GM08714 (cell line): ENCODE measurements at regions not wholly inside any gene's neighbourhood (a gene's known extent, or its start where the extent isn't known, plus 50 kb on each side); places are given as distances from the start of the nearest gene placed in this dataset.

Experiments
- H3K4me3 ChIP-seq: fragments of 200-500 bp; sonication (Bioruptor generic); 2 replicates; pipeline ENCODE4 v1.5.1; 2014; ENCODE audit warnings: mild to moderate bottlenecking, low read length, inconsistent platforms
- ZNF274 ChIP-seq: IDR thresholded peaks from 2 replicates; pipeline ENCODE4 v1.6.1; 2012; ENCODE audit warnings: mild to moderate bottlenecking, low read depth, low read length

DNA sequence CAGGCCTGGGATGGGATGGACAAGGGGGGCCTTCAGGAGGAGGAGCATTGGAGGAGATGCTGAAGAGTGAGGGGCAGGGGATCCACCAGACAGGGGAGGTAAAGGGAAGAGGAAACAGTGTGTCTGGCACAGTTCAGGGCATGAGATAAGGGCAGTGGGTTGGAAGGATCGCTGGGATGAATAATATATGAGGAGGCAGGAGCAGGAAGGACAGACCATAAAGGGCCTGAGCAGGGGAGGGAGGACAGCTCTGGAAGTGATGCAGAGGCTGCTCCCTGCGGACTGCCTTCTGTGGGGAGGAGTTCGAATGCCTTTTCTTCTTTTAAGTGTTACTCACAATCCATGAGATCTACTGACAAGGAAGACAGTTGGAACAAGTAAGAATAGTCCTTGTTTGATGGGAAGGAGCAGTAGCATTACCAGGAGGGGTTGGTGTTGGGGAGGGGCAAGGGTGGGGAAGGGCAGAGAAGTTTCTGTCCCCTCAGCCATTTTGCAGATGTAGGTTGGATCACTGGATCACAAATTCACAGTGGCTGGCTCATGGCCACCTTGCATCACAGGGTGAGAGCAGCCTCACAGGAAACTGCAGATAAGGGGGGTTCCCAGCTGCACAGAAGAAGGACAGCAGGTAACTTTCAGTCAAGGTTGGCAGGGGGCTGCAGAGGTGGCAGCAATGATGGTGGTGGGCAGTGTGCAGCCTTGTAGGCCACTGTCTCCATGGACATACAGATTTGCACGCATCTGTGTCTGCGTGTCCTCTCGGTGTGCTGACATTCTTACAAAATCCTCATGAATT lies 91.9 kb upstream of the SNRPN start:
- no peak overlapping the region for H3K4me3 ChIP-seq
- TF ChIP-seq ZNF274, result no peak

DNA sequence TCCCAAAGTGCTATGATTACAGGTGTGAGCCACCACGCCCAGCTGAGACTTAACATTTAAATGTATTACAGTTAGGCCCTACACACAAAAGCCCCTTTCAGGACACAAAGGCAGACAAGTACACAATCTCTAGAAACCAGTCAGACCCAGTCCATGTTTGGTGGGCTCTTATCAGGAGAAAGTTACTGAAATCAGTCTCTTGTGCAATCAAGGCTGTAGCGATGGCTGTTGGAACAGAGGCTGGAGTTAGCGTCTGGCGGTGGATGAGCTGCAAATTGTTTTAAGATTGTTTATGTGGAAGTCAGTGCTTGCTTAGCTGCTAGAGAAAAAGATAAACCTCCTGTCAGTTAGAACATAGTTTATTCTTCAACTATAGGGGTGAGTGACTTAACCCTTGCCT lies 89.5 kb upstream of the SNRPN start:
- no peak overlapping the region for H3K4me3 ChIP-seq
- TF ChIP-seq ZNF274, result no peak

DNA sequence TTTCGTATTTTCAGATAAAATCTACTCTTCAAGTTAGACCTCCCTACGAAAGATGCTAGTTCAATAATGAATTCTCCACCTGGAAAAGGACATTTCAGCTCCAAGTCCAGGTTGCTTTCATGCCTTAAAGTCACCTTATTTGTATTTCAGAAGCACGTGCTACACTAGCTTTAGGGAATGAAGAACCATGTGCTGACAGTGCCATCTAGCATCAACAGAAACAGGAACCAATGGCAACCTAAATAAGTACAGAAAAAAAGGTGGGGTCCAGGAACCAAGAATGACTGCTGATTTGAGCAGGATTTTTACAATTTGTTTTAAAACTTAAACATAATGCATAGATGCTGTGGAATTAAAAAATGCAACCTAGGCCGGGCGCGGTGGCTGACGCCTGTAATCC lies 77.6 kb upstream of the SNRPN start:
- TF ChIP-seq ZNF274, result no peak

DNA sequence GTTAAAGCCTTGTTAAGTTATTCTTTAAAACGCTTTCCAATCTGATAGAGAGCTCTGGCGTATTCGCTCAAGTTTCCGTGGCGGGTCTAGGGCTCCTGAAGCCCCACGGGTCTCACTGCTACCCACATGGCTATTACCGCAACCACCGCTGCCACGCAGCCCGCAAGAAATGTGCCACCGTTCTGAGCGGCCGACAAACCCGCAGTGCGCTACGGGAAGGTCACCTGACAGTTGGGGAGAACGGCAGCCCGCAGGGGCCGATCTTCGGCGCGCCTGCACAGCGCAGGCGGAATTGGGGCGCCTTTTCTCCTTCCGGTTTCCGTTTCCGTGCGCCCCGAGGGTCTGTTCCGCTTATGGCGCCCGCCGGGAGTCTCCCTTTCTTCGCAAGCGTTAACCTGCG lies 76.6 kb upstream of the SNRPN start:
- no peak overlapping the region; the same call in 1 of the 2 replicates for H3K4me3 ChIP-seq
- no peak for TF ChIP-seq ZNF274

More for the DNA sequence above, 77.6 kb upstream of the SNRPN start:
- no peak overlapping the region for H3K4me3 ChIP-seq

DNA sequence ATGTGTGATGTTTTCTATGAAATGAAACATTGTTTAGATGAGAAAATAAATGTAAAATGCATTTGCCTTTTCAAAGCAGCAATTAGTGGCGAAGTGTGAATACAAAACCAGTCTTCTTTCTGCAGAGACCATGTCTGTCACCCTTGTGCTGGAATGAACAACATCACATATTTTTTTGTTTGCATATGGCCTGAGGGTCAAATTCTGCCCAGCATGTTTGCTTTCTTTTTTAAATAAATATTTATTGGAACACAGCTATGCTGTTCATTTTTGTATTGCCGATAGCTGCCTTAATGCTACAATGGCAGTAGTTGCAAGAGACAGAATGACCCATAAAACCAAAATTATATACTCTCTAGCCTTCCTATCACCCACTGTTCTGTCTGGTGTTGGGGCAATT lies 75.3 kb upstream of the SNRPN start:
- H3K4me3 ChIP-seq, result no peak overlapping the region
- no peak for TF ChIP-seq ZNF274

DNA sequence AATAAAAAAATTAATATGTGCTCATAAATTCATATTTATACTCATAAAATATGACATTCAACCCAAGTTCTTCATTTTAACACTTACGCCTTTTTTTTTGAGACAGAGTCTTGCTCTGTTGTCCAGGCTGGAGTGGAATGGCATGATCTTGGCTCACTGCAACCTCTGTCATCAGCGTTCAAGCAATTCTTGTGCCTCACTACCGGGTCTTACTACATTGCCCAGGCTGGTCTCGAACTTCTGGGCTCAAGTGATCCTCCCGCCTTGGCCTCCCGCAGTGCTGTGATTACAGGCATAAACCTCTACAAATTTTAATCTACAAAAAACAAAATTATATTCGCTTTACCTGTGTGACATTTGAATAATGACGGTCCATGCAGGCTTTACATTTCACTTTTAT lies 74.1 kb upstream of the SNRPN start:
- no peak overlapping the region for H3K4me3 ChIP-seq
- no peak for TF ChIP-seq ZNF274

DNA sequence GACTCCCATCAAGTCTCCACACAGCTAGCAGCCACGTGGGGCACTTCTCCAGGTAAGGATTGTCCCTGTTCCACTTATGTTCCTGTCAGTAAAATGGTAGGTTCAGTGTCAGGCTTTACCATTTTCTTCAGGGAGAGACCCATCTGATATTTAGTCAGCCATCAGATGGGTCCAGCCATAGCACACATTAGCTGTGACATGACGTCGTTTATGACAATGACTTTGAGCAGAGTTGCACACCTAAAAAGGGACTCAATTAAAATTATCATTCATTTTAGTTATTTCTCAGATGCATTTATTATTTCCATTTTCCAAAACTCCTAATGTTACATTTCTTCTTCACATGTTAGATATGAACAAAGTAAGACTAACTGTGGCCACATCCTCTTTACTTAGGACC lies 68.2 kb upstream of the SNRPN start:
- no peak for TF ChIP-seq ZNF274
- H3K4me3 ChIP-seq, result no peak overlapping the region

DNA sequence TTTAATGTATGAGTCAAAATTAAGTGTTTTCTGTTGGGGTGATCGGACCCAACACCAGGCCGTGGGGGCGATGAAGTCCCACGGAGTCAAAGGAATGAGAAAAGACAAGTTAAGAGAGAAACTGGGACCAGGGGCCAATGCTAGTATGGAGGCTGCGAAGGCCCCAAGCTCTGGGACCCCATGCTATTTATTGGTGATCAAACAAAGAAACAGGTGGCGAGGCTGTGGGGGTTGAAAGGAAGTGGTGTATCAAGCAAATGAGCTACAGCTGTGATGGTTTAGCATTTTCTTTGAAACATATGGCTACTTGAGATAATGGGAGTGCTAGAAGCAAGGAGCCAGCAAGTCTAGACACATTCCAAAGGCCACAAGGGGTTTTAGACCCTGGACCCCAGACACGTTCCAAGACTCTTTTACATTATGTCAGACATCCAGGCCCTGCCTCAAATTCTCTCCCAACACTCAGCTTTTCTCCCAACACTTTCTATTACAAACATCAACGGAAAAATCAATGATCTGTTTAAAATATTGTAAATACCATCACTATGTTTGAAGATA lies 56.0 kb upstream of the SNRPN start:
- H3K4me3 ChIP-seq, result no peak overlapping the region
- TF ChIP-seq ZNF274, result no peak

DNA sequence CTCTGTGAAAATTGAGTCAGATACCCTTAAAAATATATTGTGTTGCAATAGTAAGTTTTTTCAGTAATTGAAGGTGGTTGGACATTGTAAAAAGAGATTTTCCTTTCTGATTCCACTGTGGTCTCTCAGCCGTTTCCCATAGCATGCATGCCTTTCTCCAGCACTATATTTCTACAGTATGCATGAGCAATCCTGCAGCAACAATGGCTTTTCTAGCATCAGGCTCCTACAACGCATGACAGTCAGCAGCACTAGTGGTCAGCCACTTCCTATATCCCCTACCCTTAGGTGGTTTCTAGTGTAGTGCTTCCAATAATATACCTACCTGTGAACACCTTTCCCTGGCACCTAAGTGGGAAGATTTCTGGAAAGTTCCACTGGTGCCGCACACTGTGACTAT lies 55.4 kb upstream of the SNRPN start:
- no peak for TF ChIP-seq ZNF274
- H3K4me3 ChIP-seq, result no peak overlapping the region

DNA sequence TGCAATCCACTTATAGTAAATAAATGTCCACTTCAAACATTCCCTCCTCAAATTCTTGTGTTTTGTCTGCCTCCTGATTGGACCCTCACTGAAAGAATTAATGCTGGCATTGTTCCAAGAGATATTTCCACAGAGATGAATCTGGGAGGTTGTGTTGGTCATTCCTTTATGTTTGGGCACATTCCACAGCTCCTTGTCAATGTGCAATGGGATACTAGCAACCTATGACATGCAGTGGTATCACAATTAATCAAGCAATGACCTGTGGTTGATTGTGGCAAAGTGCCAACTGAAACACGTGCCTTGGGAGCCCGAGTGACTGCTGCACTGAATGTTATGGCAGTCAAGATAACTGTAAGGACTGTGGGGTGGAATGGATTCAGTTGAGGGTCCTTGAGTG lies 55.0 kb upstream of the SNRPN start:
- no peak for TF ChIP-seq ZNF274
- H3K4me3 ChIP-seq, result no peak overlapping the region

DNA sequence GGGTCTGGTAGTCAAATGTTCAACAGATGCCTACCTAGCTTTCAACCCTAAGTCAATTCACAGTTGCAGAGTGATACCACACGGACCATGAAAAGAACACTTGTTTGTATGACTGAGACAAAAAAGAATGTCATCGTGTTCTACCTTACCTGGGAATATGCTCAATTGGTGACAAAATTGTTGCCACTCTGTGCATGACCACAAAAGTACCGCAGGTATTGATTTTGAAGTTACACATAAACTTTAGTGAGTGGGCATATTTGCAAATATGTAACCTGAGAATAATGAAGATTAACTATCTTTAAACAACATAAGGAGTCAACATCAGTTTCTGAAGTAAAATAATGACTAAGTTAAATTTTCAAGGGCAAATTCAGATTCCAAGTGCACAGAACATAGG lies 53.4 kb upstream of the SNRPN start:
- no peak for TF ChIP-seq ZNF274
- no peak overlapping the region for H3K4me3 ChIP-seq
